Activated naive CD8-positive, alpha-beta T cell treated with anti-CD3 and anti-CD28 coated beads for 36 hours (primary cell): ENCODE measurements at regions not wholly inside any gene's neighbourhood (a gene's known extent, or its start where the extent isn't known, plus 50 kb on each side); places are given as distances from the start of the nearest gene placed in this dataset.

ENCODE experiments used
- DNase-seq: peaks from one replicate; pipeline ENCODE4 v3.0.0; 2021
- H3K27ac Mint-ChIP-seq: one replicate; pipeline ENCODE4 v1.8.0; 2022; ENCODE audit warnings: mild to moderate bottlenecking, moderate library complexity, mixed read lengths
- H3K27me3 Mint-ChIP-seq: one replicate; pipeline ENCODE4 v1.8.0; 2022; ENCODE audit warnings: mild to moderate bottlenecking, mixed read lengths
- H3K36me3 Mint-ChIP-seq: one replicate; pipeline ENCODE4 v1.8.0; 2021; ENCODE audit warnings: mild to moderate bottlenecking, mixed read lengths
- H3K4me1 Mint-ChIP-seq: one replicate; pipeline ENCODE4 v1.8.0; 2021; ENCODE audit warnings: mixed read lengths
- H3K4me3 Mint-ChIP-seq: one replicate; pipeline ENCODE4 v1.8.0; 2022; ENCODE audit warnings: mild to moderate bottlenecking, moderate library complexity, mixed read lengths
- H3K9me3 Mint-ChIP-seq: one replicate; pipeline ENCODE4 v1.8.0; 2022; ENCODE audit warnings: mixed read lengths

DNA sequence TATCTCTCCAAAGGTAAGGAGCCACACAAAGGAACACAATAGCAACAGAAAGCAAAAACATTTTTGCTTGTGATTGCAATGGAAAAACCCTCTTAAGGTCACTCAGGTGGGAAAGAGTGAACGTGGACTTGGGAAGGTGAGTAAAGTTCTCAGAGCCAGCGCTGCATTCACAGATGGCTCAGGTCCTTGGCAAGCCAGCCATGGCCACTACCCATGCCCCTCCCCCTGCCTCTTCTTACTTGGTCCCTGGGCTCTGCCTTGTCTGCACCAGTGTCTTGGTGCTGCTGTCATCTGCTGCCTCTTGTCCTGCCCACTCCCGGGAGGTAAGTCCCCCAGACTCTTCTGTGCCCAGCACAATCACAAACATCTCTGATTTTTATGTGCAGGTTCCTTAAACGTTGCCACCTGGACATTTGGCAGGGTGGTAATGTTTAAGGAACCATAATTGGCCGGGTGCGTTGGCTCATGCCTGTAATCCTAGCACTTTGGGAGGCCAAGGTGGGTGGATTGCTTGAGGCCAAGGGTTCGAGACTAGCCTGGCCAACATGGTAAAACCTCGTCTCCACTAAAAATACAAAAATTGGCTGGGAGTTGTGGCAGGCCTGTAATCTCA is 74.6 kb downstream of the FEM1C start:
- Mint-ChIP-seq H3K4me3 (no peak overlapping the region), H3K27ac (no peak overlapping the region), H3K27me3 (peaks cover 35% of the 10 kb centered on the region), H3K36me3 (no peaks in the 10 kb centered on the region), H3K4me1 (peaks cover under 1% of the 10 kb centered on the region), H3K9me3 (no peaks in the 10 kb centered on the region)
- DNase-seq: no peak

DNA sequence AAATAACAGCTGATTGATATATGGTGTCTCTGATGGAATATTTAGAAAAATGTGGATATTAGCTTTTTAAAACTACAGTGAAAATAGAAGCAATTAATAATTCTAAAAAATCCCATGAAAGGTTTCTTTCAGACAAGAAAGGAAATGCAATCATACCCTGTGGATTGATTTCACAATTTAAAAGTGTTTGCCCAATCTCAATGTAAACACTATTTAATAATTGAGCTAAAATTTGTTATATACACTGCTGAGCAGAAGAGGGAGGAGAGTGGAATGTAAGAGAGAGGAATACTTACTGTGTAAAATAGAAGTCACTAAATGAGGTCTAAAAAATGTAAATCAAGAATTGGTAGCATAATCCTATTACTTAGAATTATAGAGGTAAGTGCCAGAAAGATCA is 76.9 kb downstream of the FEM1C start:
- H3K4me3 Mint-ChIP-seq: no peak overlapping the region
- DNase-seq: no peak
- no peak overlapping the region for H3K27ac Mint-ChIP-seq
- H3K9me3 Mint-ChIP-seq: no peaks in the 10 kb centered on the region
- no peaks in the 10 kb centered on the region for H3K36me3 Mint-ChIP-seq
- peaks cover 44% of the 10 kb centered on the region for H3K27me3 Mint-ChIP-seq
- peaks cover 5% of the 10 kb centered on the region for H3K4me1 Mint-ChIP-seq

DNA sequence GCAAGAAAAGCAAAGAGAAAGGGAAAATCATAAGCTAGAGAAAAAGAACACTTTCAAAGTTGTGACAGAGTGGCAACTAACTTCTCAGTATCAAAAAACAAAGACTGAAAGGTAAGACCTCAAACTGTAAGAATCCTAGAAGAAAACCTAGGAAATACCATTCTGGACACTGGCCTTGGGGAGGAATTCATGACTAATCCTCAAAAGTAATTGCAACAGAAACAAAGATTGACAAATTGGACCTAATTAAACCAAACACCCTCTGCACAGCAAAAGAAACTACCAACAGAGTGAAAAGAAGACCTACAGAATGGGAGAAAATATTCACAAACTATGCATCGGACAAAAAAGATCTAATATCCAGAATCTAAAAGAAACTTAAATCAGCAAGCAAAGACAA is 79.1 kb downstream of the FEM1C start:
- DNase-seq: no peak
- H3K36me3 Mint-ChIP-seq: no peaks in the 10 kb centered on the region
- H3K4me3 Mint-ChIP-seq: no peak overlapping the region
- H3K9me3 Mint-ChIP-seq: no peaks in the 10 kb centered on the region
- H3K4me1 Mint-ChIP-seq: peaks cover 17% of the 10 kb centered on the region
- H3K27ac Mint-ChIP-seq: no peak overlapping the region
- H3K27me3 Mint-ChIP-seq: peaks cover 58% of the 10 kb centered on the region

DNA sequence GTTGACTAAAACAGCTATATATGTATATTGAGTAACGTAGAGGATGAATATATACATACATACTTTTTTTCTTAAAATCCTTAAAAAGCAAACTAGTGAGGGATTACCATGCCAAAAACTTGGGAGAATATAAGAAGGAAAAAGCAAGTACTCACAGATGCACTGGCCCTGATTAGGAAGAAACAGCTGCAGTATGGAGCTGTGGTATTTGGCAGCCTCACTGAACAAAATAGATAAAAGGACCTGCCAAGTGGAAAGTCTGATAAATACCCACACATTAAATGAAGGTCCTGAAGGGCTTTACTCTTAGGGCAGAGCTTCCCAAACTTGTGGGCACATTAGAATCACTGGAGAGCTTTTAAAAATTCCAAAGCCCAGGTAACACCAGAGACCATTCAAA is 80.6 kb downstream of the FEM1C start:
- H3K36me3 Mint-ChIP-seq: no peaks in the 10 kb centered on the region
- H3K27ac Mint-ChIP-seq: no peak overlapping the region
- H3K4me1 Mint-ChIP-seq: peaks cover 17% of the 10 kb centered on the region
- peaks cover 58% of the 10 kb centered on the region for H3K27me3 Mint-ChIP-seq
- no peak for DNase-seq
- no peaks in the 10 kb centered on the region for H3K9me3 Mint-ChIP-seq
- no peak overlapping the region for H3K4me3 Mint-ChIP-seq

DNA sequence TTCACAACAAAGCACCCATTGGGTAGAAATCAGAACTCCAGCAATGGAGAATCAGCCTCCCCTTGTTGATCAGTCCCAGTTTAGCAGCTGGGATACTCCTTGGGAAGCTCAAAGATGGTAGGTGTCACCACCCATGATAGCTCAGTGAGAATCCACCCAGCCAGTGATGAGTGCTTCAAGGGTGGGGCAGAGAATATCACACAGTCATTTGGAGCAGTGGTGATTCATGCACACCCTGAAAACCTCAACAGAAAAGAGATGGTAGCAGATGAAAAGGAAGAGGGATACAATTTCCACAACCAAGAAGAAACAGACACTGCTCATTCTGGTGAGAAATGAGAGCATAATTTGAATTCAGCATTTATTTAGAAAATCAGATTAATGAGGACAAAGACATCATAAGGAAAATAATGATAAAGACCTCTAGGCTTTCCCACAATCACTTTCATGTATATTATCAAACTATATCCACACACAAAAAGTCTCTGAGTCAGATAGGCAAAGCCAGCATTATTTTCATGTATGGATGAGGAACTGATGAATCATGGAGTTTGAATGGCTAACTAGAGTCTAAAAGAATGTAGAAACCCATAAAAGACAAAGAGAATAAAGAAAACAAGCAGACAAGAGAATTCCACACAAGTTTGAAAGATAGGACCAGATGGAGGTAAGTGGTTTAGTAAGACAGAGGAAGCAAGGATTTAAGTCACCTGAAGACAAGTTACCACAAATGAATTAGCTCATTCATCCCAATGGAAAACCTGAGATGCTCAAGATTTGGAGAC is 82.9 kb downstream of the FEM1C start:
- DNase-seq: peak; percentile 48
- H3K4me1 Mint-ChIP-seq: peaks cover 17% of the 10 kb centered on the region
- H3K36me3 Mint-ChIP-seq: no peaks in the 10 kb centered on the region
- H3K9me3 Mint-ChIP-seq: no peaks in the 10 kb centered on the region
- H3K27ac Mint-ChIP-seq: peak overlapping the region; percentile 52
- peak overlapping the region; percentile 5 for H3K4me3 Mint-ChIP-seq
- peaks cover 52% of the 10 kb centered on the region for H3K27me3 Mint-ChIP-seq

DNA sequence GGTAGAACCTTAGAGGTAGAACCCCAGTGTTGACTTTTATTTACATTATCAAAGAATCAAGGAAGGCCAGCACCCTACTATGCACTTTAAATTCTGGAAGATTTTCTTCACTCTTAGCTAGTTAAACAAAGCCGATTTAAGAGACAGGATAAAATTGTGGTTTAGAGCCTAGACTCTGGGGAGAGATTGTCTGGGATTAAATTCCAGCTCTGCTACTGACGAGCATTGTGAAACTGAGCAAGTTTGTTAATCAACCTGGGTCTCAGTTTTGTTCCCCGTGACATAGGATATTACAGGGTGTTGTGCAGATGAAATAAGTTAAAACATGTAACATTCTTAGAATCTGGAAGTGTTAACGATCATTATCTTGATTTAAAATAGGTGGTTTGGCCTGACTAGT is 83.5 kb downstream of the FEM1C start:
- no peak overlapping the region for H3K4me3 Mint-ChIP-seq
- no peaks in the 10 kb centered on the region for H3K9me3 Mint-ChIP-seq
- peaks cover 17% of the 10 kb centered on the region for H3K4me1 Mint-ChIP-seq
- H3K36me3 Mint-ChIP-seq: no peaks in the 10 kb centered on the region
- H3K27me3 Mint-ChIP-seq: peaks cover 52% of the 10 kb centered on the region
- H3K27ac Mint-ChIP-seq: peak overlapping the region; percentile 52
- no peak for DNase-seq

DNA sequence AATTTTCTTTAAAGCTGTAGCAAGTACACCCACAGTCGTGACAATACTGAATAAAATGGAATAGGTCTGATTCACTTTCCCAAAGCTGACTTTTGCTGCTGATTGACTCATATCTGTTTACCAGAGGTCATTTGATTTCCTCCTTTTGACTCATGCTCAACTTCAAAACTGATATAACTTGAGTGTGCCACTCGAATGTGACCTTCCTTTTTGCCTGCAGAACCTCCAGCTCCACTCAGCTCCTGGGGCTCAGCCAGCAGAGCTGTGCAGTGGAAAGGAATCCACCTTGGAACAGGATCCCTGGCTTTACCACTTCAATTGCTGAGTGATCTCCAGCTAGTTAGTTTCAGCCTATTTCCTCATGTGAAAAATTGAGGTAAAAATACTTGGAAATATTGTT is 84.1 kb downstream of the FEM1C start:
- Mint-ChIP-seq H3K27me3 (peaks cover 51% of the 10 kb centered on the region), H3K27ac (no peak overlapping the region), H3K4me1 (peaks cover 17% of the 10 kb centered on the region), H3K4me3 (no peak overlapping the region), H3K9me3 (no peaks in the 10 kb centered on the region), H3K36me3 (no peaks in the 10 kb centered on the region)
- DNase-seq: peak; percentile 33

DNA sequence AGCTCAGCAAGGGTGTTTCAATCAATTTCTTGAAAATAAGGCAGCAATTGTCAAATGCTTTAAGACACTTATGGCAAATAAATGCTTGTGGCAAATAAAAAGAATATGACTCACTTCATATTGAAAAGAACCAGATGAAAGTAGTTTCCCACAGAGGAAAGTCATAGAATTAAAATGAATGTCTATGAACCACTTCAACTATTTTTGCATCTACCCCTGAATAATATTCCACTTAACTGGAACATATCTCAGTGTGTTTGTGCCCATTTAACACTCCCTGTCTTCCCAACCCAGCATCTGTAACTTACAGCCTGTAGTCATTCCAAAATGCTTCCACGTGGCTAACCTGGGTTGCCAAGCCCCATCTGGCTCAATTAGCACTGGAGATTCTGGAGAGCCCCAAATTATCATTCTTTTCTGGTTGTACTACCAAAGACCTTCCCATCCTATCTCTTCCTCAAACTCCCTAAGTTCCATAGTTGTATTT is 84.7 kb downstream of the FEM1C start:
- Mint-ChIP-seq H3K4me3 (no peak overlapping the region), H3K27ac (no peak overlapping the region), H3K36me3 (no peaks in the 10 kb centered on the region), H3K27me3 (peaks cover 46% of the 10 kb centered on the region), H3K4me1 (peaks cover 15% of the 10 kb centered on the region), H3K9me3 (no peaks in the 10 kb centered on the region)
- no peak for DNase-seq

DNA sequence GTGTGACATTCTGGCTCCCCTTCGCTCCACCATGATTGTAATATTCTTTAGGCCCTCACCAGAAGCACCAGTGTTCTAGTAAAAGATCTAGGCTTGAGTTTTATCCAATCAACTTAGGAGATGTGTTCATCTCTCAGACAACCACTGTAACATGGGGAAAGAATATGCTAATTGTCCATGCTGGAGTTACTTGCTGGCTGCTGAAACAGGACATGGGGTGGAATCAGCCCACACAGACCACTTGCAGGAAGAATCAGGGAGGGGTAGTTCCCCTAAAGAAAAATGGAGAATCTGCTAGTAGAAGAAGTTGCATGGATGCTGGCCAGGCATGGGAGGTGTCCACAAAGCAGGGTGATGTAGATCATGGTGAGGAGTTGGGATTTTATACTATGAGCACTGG is 86.2 kb downstream of the FEM1C start:
- no peak for DNase-seq
- peaks cover 33% of the 10 kb centered on the region for H3K27me3 Mint-ChIP-seq
- H3K9me3 Mint-ChIP-seq: no peaks in the 10 kb centered on the region
- no peak overlapping the region for H3K4me3 Mint-ChIP-seq
- H3K36me3 Mint-ChIP-seq: no peaks in the 10 kb centered on the region
- H3K4me1 Mint-ChIP-seq: peaks cover 12% of the 10 kb centered on the region
- H3K27ac Mint-ChIP-seq: no peak overlapping the region

DNA sequence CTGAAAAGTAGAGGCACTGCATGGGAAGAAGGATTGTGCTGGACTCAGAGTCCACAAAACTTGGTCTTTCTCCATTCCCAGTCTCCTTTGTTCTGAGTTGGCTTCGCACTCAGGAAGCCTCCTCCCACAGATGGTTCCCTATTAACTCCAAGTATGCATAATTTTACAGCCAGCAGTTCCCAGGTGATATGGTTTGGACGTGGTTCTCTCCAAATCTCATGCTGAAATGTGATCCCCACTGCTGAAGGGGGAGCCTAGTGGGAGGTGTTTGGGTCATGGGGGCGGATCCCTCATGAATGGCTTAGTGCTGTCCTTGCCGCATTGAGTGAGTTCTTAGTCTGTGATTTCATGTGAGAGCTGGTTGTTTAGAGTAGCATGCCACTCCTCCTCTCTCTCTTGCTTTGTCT is 86.6 kb downstream of the FEM1C start:
- H3K27me3 Mint-ChIP-seq: peaks cover 32% of the 10 kb centered on the region

DNA sequence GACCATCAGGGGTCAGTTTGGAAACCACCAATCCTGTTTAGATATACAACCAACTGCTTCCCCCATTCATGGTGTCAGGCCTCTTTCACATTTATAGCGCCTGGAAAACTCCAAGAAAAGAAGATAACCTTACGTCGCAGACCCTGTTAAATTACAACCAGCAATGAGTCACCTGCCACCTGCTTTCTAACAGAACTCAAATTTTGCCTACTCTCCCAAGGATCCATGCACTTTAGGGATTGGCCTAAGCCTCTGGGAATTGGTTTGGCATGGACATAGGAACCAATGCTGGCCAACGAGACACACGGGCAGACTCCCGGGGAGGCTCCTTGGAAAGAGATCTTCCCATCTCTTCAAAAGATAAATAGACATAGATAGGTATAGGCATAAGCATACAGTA is 87.0 kb downstream of the FEM1C start:
- H3K27ac Mint-ChIP-seq: no peak overlapping the region
- H3K9me3 Mint-ChIP-seq: no peaks in the 10 kb centered on the region
- DNase-seq: no peak
- no peaks in the 10 kb centered on the region for H3K36me3 Mint-ChIP-seq
- H3K4me3 Mint-ChIP-seq: no peak overlapping the region
- H3K4me1 Mint-ChIP-seq: peaks cover 12% of the 10 kb centered on the region
- peaks cover 29% of the 10 kb centered on the region for H3K27me3 Mint-ChIP-seq

More for the DNA sequence above, 86.6 kb downstream of the FEM1C start:
- Mint-ChIP-seq H3K4me1 (peaks cover 12% of the 10 kb centered on the region), H3K9me3 (no peaks in the 10 kb centered on the region), H3K36me3 (no peaks in the 10 kb centered on the region), H3K4me3 (no peak overlapping the region), H3K27ac (no peak overlapping the region)
- no peak for DNase-seq

DNA sequence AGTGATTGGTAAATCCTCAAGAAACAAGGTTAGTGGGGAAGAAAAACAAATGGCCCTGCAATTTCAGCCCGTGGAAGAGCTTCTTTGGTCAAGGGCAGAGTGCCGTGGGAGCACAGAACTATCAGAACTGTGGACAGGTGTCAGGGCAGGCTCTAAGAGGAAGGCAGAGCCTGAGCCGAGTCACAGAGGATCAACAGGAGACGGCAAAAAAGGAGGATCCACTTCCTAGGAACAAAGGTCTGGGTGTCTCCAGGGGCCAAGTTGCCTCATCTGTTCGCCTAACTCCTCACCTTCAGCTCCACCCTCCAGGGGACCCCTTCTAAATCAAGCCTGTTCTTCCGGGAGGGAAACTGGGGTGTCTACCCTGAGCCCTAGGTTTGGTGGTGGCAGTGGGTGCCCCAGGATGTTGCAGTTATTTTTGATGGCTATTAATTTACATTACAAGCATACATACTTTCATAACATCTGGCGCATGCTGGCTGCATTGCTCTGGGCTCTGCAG is 88.0 kb downstream of the FEM1C start:
- Mint-ChIP-seq H3K4me3 (no peak overlapping the region), H3K36me3 (no peaks in the 10 kb centered on the region), H3K27me3 (peaks cover 19% of the 10 kb centered on the region), H3K4me1 (peaks cover 4% of the 10 kb centered on the region), H3K9me3 (no peaks in the 10 kb centered on the region), H3K27ac (no peak overlapping the region)
- no peak for DNase-seq

DNA sequence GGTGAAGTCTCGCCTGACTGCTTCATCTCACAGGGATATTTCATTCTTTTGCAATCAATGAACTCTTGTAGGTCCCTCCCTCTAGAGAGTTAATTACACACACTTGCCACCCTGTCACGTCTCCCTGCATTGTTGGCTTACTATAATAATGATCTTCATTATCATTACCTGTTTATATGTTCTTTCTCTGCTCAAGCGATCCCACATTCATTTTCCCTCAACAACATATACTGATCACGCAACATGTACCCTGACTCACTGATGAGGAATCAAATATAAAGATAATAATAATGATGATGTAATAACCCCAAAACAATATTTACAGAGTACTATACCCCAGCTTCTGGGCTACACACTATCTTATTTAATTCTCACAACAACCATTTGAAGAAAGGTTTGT is 88.5 kb downstream of the FEM1C start:
- Mint-ChIP-seq H3K4me1 (peaks cover 1% of the 10 kb centered on the region), H3K36me3 (no peaks in the 10 kb centered on the region), H3K9me3 (no peaks in the 10 kb centered on the region), H3K27me3 (peaks cover 16% of the 10 kb centered on the region), H3K27ac (no peak overlapping the region), H3K4me3 (no peak overlapping the region)
- no peak for DNase-seq

DNA sequence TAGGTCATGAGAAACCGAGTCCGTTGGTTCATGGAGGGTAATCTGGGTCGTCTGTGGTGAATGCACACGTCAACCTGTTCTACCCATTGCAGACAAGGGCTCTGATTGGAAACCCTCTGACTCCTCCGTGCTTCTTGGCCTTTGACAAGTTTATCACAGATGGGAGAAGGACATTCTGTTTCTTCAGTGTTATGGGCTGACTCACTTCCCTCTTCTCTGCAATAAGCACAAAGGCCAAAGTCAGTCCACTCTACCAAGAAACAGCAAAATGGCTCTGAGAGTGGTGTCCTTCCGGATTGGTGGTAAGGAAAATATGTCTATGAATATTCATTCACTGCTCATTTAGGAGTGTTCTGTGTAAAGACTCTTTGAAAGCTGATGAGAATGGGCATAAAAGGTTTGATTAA is 89.3 kb downstream of the FEM1C start:
- Mint-ChIP-seq H3K4me1 (peaks cover 4% of the 10 kb centered on the region), H3K27ac (no peak overlapping the region), H3K4me3 (no peak overlapping the region), H3K36me3 (no peaks in the 10 kb centered on the region), H3K9me3 (no peaks in the 10 kb centered on the region), H3K27me3 (peaks cover 18% of the 10 kb centered on the region)
- no peak for DNase-seq

DNA sequence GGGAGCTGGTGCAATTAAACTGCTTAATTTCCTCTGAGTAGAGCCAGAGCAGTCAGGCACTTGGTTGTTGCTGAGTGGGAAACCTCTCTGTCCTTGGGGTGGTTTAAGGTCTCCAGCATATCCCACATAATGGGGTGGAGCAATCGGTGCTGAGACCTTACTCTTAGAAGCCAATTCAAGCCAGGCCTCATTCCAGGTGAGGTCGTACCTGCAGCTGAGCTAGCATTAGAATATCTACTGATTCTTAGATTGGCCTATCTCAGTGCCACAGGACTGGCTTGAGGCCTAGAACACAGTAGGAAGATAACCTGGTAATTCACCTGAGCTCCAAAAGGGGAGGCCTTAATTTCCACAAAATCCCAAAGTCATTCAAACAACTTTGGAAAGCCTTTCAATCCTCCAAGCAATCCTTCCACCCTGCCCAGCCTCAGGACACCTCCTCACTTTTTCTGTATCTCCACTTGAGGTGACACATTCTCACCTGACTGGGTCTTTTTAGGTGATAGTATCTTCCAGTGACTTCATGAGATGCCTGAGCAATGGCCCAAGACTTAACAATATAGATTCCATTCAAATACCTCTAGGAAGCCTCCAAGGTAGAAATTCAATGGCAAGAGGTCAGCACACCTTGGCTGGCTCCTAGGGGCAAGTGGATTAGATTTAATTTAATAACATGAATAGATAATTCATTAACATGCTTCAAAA is 91.0 kb downstream of the FEM1C start:
- Mint-ChIP-seq H3K27me3 (peaks cover 20% of the 10 kb centered on the region), H3K4me3 (no peak overlapping the region), H3K9me3 (no peaks in the 10 kb centered on the region), H3K36me3 (no peaks in the 10 kb centered on the region), H3K27ac (no peak overlapping the region), H3K4me1 (peaks cover 4% of the 10 kb centered on the region)
- DNase-seq: no peak
